HL-60 (cell line): ENCODE measurements at regions not wholly inside any gene's neighbourhood (a gene's known extent, or its start where the extent isn't known, plus 50 kb on each side); places are given as distances from the start of the nearest gene placed in this dataset.

Source experiments
- DNase-seq, 2 experiments: peaks; one replicate each; pipeline ENCODE4 v3.0.0-alpha.2; 2010 to 2020; ENCODE audit warnings: low read depth in 1 of 2, low spot score in 1 of 2
- H3K27ac ChIP-seq: fragments of 250-450 bp; sonication (Bioruptor Pico); replicated peaks from 2 replicates; pipeline ENCODE4 v1.5.1; 2020; ENCODE audit warnings: mild to moderate bottlenecking, moderate library complexity
- H3K27me3 ChIP-seq: fragments of 250-450 bp; sonication (Bioruptor Pico); 2 replicates; pipeline ENCODE4 v1.5.1; 2021; ENCODE audit warnings: mild to moderate bottlenecking, moderate library complexity; ENCODE audit not compliant: insufficient read depth, poor library complexity, severe bottlenecking
- H3K4me3 ChIP-seq: replicated peaks from 2 replicates; pipeline ENCODE4 v1.5.1; 2011; ENCODE audit warnings: mild to moderate bottlenecking, control low read depth, low read length; ENCODE audit not compliant: insufficient read depth
- CTCF ChIP-seq: IDR thresholded peaks from one replicate; pipeline ENCODE4 v1.5.1; 2011; ENCODE audit warnings: low read length, control low read depth, inconsistent platforms; ENCODE audit not compliant: insufficient read depth
- GABPA ChIP-seq: IDR thresholded peaks from 2 replicates; pipeline ENCODE4 v1.6.1; 2012; ENCODE audit warnings: low read depth
- POLR2AphosphoS5 ChIP-seq: IDR thresholded peaks from 2 replicates; pipeline ENCODE4 v1.6.1; 2012; ENCODE audit warnings: low read depth
- REST ChIP-seq: IDR thresholded peaks from 2 replicates; pipeline ENCODE4 v1.6.1; 2012; ENCODE audit warnings: low read depth; ENCODE audit not compliant: insufficient replicate concordance
- SPI1 ChIP-seq: IDR thresholded peaks from 2 replicates; pipeline ENCODE4 v1.6.1; 2012; ENCODE audit warnings: low read depth, mild to moderate bottlenecking, borderline replicate concordance

- no peak for DNase-seq
- Histone ChIP-seq H3K4me3 (no peak overlapping the region), H3K27ac (no peak overlapping the region), H3K27me3 (no peaks in the 10 kb centered on the region)
- TF ChIP-seq CTCF (no peak), POLR2AphosphoS5 (no peak), GABPA (no peak), SPI1 (no peak), REST (no peak)
Observed at GRCh38 chr18:39911716-39912115, 2043.3 kb upstream of the PIK3C3 start.

- Histone ChIP-seq H3K27me3 (no peaks in the 10 kb centered on the region), H3K27ac (no peak overlapping the region), H3K4me3 (no peak overlapping the region)
- no peak for DNase-seq
- TF ChIP-seq CTCF = no peak
- TF ChIP-seq POLR2AphosphoS5 = no peak
- no peak for TF ChIP-seq REST
- no peak for TF ChIP-seq GABPA
- TF ChIP-seq SPI1 = no peak
Observed at GRCh38 chr18:39909706-39910105, 2045.3 kb upstream of the PIK3C3 start.

GRCh38 chr18:39886136-39886535 is 2068.9 kb upstream of the PIK3C3 start:
- H3K4me3 ChIP-seq = no peak overlapping the region
- no peak overlapping the region for H3K27ac ChIP-seq
- H3K27me3 ChIP-seq = no peaks in the 10 kb centered on the region
- TF ChIP-seq REST (no peak), POLR2AphosphoS5 (no peak), CTCF (no peak), SPI1 (no peak), GABPA (no peak)
- no peak for DNase-seq
